IMR-90 (cell line): ENCODE measurements at regions not wholly inside any gene's neighbourhood (a gene's known extent, or its start where the extent isn't known, plus 50 kb on each side); places are given as distances from the start of the nearest gene placed in this dataset.

Experiments used
- ATAC-seq: fragments of 200-7000 bp; cut with Tn5 transposase; 2 replicates; pipeline ENCODE4 v1.9.1; 2020; ENCODE audit warnings: low read depth, mild to moderate bottlenecking, moderate library complexity
- BruUV-seq: library from RNA; stranded (reverse); fragments of 400-500 nt; replicated peaks from 2 replicates; lab custom pipeline; 2021; lab: Mats Ljungman, UMichigan
- CTCF ChIA-PET: fragments of 300-600 bp; formaldehyde crosslinking; extraction: SDS; loops from one replicate; lab custom pipeline; 2021; ENCODE audit warnings: antibody characterized with exemption; lab: Yijun Ruan, JAX
- POLR2A ChIA-PET: fragments of 300-600 bp; sonication (Branson Sonifier 250); formaldehyde crosslinking; loops from one replicate; lab custom pipeline; 2022; ENCODE audit warnings: antibody characterized with exemption; ENCODE audit not compliant: unreplicated experiment; lab: Charles Lee
- DNase-seq: peaks from one replicate; pipeline ENCODE4 v3.0.0; 2013
- H2AFZ ChIP-seq: replicated peaks from 2 replicates; pipeline ENCODE3; 2013; ENCODE audit warnings: low read length, mild to moderate bottlenecking; ENCODE audit not compliant: poor library complexity
- H2AK5ac ChIP-seq: 2 replicates; pipeline ENCODE4 v1.6.1; 2013; ENCODE audit warnings: low read depth, low read length, inconsistent platforms
- H2AK9ac ChIP-seq: replicated peaks from 2 replicates; pipeline ENCODE3; 2013; ENCODE audit warnings: mild to moderate bottlenecking, low read depth, low read length, moderate library complexity; ENCODE audit not compliant: poor library complexity
- H2BK120ac ChIP-seq: 2 replicates; pipeline ENCODE4 v1.6.1; 2013; ENCODE audit warnings: low read depth, low read length, inconsistent platforms
- H2BK15ac ChIP-seq: 3 replicates; pipeline ENCODE4 v1.6.1; 2013; ENCODE audit warnings: low read depth, low read length, inconsistent platforms
- H2BK20ac ChIP-seq: 2 replicates; pipeline ENCODE4 v1.6.1; 2013; ENCODE audit warnings: low read depth, mild to moderate bottlenecking, inconsistent platforms, low read length, moderate library complexity
- H2BK5ac ChIP-seq: 2 replicates; pipeline ENCODE4 v1.6.1; 2013; ENCODE audit warnings: mild to moderate bottlenecking, low read depth, low read length, inconsistent platforms; ENCODE audit not compliant: poor library complexity, severe bottlenecking
- H3K14ac ChIP-seq: replicated peaks from 2 replicates; pipeline ENCODE4 v1.6.1; 2013; ENCODE audit warnings: low read depth, low read length, inconsistent platforms
- H3K18ac ChIP-seq: 2 replicates; pipeline ENCODE4 v1.6.1; 2013; ENCODE audit warnings: low read depth, low read length, control low read depth
- H3K23ac ChIP-seq: 2 replicates; pipeline ENCODE4 v1.6.1; 2013; ENCODE audit warnings: low read depth, low read length, inconsistent platforms
- H3K27ac ChIP-seq: 2 replicates; pipeline ENCODE4 v1.5.1; 2013; ENCODE audit warnings: mild to moderate bottlenecking, control low read depth, low read length; ENCODE audit not compliant: insufficient read depth
- H3K27me3 ChIP-seq: 2 replicates; pipeline ENCODE4 v1.6.1; 2013; ENCODE audit warnings: low read length; ENCODE audit not compliant: control insufficient read depth, insufficient read depth
- H3K36me3 ChIP-seq: 2 replicates; pipeline ENCODE4 v1.6.1; 2013; ENCODE audit warnings: low read length, mixed read lengths; ENCODE audit not compliant: control insufficient read depth, insufficient read depth
- H3K4ac ChIP-seq: 2 replicates; pipeline ENCODE4 v1.6.1; 2013; ENCODE audit warnings: low read depth, low read length, inconsistent platforms
- H3K4me1 ChIP-seq: 2 replicates; pipeline ENCODE4 v1.6.1; 2013; ENCODE audit warnings: low read length, mixed read lengths; ENCODE audit not compliant: control insufficient read depth, insufficient read depth
- H3K4me2 ChIP-seq: 2 replicates; pipeline ENCODE4 v1.6.1; 2013; ENCODE audit warnings: low read depth, mild to moderate bottlenecking, control low read depth, low read length, moderate library complexity
- H3K4me3 ChIP-seq: 2 replicates; pipeline ENCODE4 v1.5.1; 2013; ENCODE audit warnings: low read depth, mild to moderate bottlenecking, control low read depth, low read length, moderate library complexity; ENCODE audit not compliant: insufficient read depth
- H3K56ac ChIP-seq: 2 replicates; pipeline ENCODE4 v1.6.1; 2013; ENCODE audit warnings: low read length, inconsistent platforms; ENCODE audit not compliant: insufficient read depth; ENCODE audit errors: extremely low read depth
- H3K79me1 ChIP-seq, 2 experiments: 2 replicates each; pipeline ENCODE4 v1.6.1; 2013; ENCODE audit warnings: low read length in 2 of 2, inconsistent platforms in 1 of 2, low read depth in 1 of 2
- H3K9ac ChIP-seq: 2 replicates; pipeline ENCODE4 v1.6.1; 2013; ENCODE audit warnings: low read depth, low read length, control low read depth
- H3K9me1 ChIP-seq: 2 replicates; pipeline ENCODE4 v1.6.1; 2013; ENCODE audit warnings: low read length, inconsistent platforms; ENCODE audit not compliant: insufficient read depth
- H3K9me3 ChIP-seq: 2 replicates; pipeline ENCODE4 v1.6.1; 2013; ENCODE audit warnings: low read length; ENCODE audit not compliant: control insufficient read depth, insufficient read depth
- H4K20me1 ChIP-seq: 2 replicates; pipeline ENCODE4 v1.6.1; 2013; ENCODE audit warnings: low read length, inconsistent platforms; ENCODE audit not compliant: insufficient read depth
- H4K5ac ChIP-seq: 2 replicates; pipeline ENCODE4 v1.6.1; 2013; ENCODE audit warnings: mild to moderate bottlenecking, low read depth, low read length, control low read depth
- H4K8ac ChIP-seq, 2 experiments: 2 replicates each; pipeline ENCODE4 v1.6.1; 2013; ENCODE audit warnings: low read depth in 2 of 2, low read length in 2 of 2, control low read depth in 1 of 2, inconsistent platforms in 1 of 2
- H4K91ac ChIP-seq: 2 replicates; pipeline ENCODE4 v1.6.1; 2013; ENCODE audit warnings: low read depth, low read length, inconsistent platforms; ENCODE audit not compliant: insufficient read depth
- RAD21 ChIP-seq: IDR thresholded peaks from 2 replicates; pipeline ENCODE4 v1.6.1; 2012; ENCODE audit warnings: low read length, improper control_type of control experiment
- WGBS, 2 experiments: methylation state at CpG; one replicate each; pipeline versions ENCODE4 v1.1.5 to v1.1.7; 2013; ENCODE audit warnings: missing lambda C conversion rate in 2 of 2; ENCODE audit not compliant: insufficient read length in 1 of 2; ENCODE audit errors: extremely low coverage in 2 of 2; 5-methylcytosine and 5-hydroxymethylcytosine counted together
- dilution Hi-C: fragments of 300-500 bp; cut with HindIII; formaldehyde crosslinking; loops from one replicate; pipeline ENCODE4 v1.14.3; 2018; ENCODE audit warnings: low sequenced_read_pairs; ENCODE audit not compliant: unreplicated experiment
- in situ Hi-C: fragments of 300-500 bp; cut with MboI; formaldehyde crosslinking; loops from 3 replicates; pipeline ENCODE4 v1.14.3; 2019; ENCODE audit warnings: low sequenced_read_pairs, inconsistent platforms, mixed read lengths
- intact Hi-C: fragments of 100-400 bp; cut with micrococcal nuclease; formaldehyde crosslinking; loops from 2 replicates; pipeline ENCODE4 v1.10.0; 2022

- Histone ChIP-seq H2AK5ac (no peak overlapping the region), H3K9ac (no peak overlapping the region), H3K4me1 (no peaks in the 10 kb centered on the region), H3K79me1 (no peaks in the 10 kb centered on the region), H3K56ac (no peak overlapping the region), H3K4me3 (no peak overlapping the region), H3K18ac (no peak overlapping the region), H2BK20ac (no peak overlapping the region), H2AFZ (no peak overlapping the region), H3K9me3 (no peaks in the 10 kb centered on the region), H3K27ac (no peak overlapping the region), H2AK9ac (no peak overlapping the region), H3K14ac (no peak overlapping the region), H3K4ac (no peak overlapping the region), H2BK15ac (no peak overlapping the region), H3K9me1 (no peaks in the 10 kb centered on the region), H4K91ac (no peak overlapping the region), H4K8ac (no peak overlapping the region), H3K4me2 (no peak overlapping the region), H3K27me3 (no peaks in the 10 kb centered on the region), H2BK120ac (no peak overlapping the region), H3K36me3 (no peaks in the 10 kb centered on the region), H2BK5ac (no peak overlapping the region), H3K23ac (no peak overlapping the region), H4K5ac (no peak overlapping the region), H4K20me1 (no peaks in the 10 kb centered on the region)
- in situ Hi-C loops (no loop called here), intact Hi-C loops (loop anchor here (10.0 kb wide), 1 partner anchor 788 kb away; no protein-coding TSS in a partner anchor), dilution Hi-C loops (no loop called here)
- CTCF ChIA-PET, result no interaction called here
- BruUV-seq, result no TSS peak
- WGBS, 2 experiments, result no CpG with 5 or more reads among the region's 2 CpGs
- DNase-seq (no peak), ATAC-seq (no peak)
- no peak for TF ChIP-seq RAD21
- POLR2A ChIA-PET, result no interaction called here
Observed at GRCh38 chr11:25436326-25436725, 895.6 kb upstream of the ANO3 start.
